ENCODE measurements at regions not wholly inside any gene's neighbourhood (a gene's known extent, or its start where the extent isn't known, plus 50 kb on each side); places are given as distances from the start of the nearest gene placed in this dataset.

GRCh38 chr15:39230205-39230907 is 350.5 kb upstream of the THBS1 start:
- Histone ChIP-seq H3F3A (ENCODE audit: insufficient read depth, low read length, poor library complexity, severe bottlenecking) (no peaks in the 10 kb centered on the region), H3K79me2 (replicated peaks; ENCODE audit: insufficient read depth, low read length) (no peaks in the 10 kb centered on the region), H3K4me2 (ENCODE audit: low read length) (no peak overlapping the region), H3K9ac (ENCODE audit: low read length) (no peak overlapping the region), H2AFZ (ENCODE audit: low read depth, low read length) (no peak overlapping the region), H3K27ac (ENCODE audit: low read length) (no peak overlapping the region), H3K4me3 (ENCODE audit: low read length) (no peak overlapping the region), H3K36me3 (ENCODE audit: insufficient read depth, low read length) (no peaks in the 10 kb centered on the region), H3K9me3 (ENCODE audit: low read length) (no peaks in the 10 kb centered on the region), H4K20me1 (ENCODE audit: insufficient read depth) (no peaks in the 10 kb centered on the region), H3K27me3 (ENCODE audit: insufficient read depth, low read depth, low read length) (no peaks in the 10 kb centered on the region), H3K9me2 (ENCODE audit: insufficient read depth, low read length) (no peaks in the 10 kb centered on the region)
- TF ChIP-seq POLR2AphosphoS5 (IDR thresholded peaks at IDR 0.05) (no peak), REST (IDR thresholded peaks at IDR 0.05; ENCODE audit: borderline replicate concordance) (no peak), EP300 (conservative IDR thresholded peaks at IDR 0.05; ENCODE audit: poor library complexity, severe bottlenecking) (no peak), CTCF (IDR thresholded peaks at IDR 0.05; ENCODE audit: poor library complexity, severe bottlenecking) (no peak), MXI1 (conservative IDR thresholded peaks at IDR 0.05; ENCODE audit: poor library complexity, severe bottlenecking) (no peak), SMC3 (conservative IDR thresholded peaks at IDR 0.05; ENCODE audit: poor library complexity) (no peak), TAF1 (IDR thresholded peaks at IDR 0.05; ENCODE audit: low read depth) (no peak), RAD21 (conservative IDR thresholded peaks at IDR 0.05) (no peak), EZH2 (IDR thresholded peaks at IDR 0.05; ENCODE audit: borderline replicate concordance, insufficient read depth, low read length, poor library complexity, severe bottlenecking) (no peak)

- Histone ChIP-seq H3F3A (ENCODE audit: insufficient read depth, low read length, poor library complexity, severe bottlenecking) (no peaks in the 10 kb centered on the region), H3K9me3 (ENCODE audit: low read length) (no peaks in the 10 kb centered on the region), H3K79me2 (replicated peaks; ENCODE audit: insufficient read depth, low read length) (no peaks in the 10 kb centered on the region), H3K4me3 (ENCODE audit: low read length) (no peak overlapping the region), H3K27me3 (ENCODE audit: insufficient read depth, low read depth, low read length) (no peaks in the 10 kb centered on the region), H3K27ac (ENCODE audit: low read length) (no peak overlapping the region), H3K9me2 (ENCODE audit: insufficient read depth, low read length) (no peaks in the 10 kb centered on the region), H4K20me1 (ENCODE audit: insufficient read depth) (no peaks in the 10 kb centered on the region), H2AFZ (ENCODE audit: low read depth, low read length) (no peak overlapping the region), H3K9ac (ENCODE audit: low read length) (no peak overlapping the region), H3K36me3 (ENCODE audit: insufficient read depth, low read length) (no peaks in the 10 kb centered on the region), H3K4me2 (ENCODE audit: low read length) (no peak overlapping the region)
- TF ChIP-seq MXI1 (conservative IDR thresholded peaks at IDR 0.05; ENCODE audit: poor library complexity, severe bottlenecking) = no peak
- no peak for TF ChIP-seq REST (IDR thresholded peaks at IDR 0.05; ENCODE audit: borderline replicate concordance)
- no peak for TF ChIP-seq RAD21 (conservative IDR thresholded peaks at IDR 0.05)
These were observed 350.0 kb upstream of the THBS1 start for GRCh38 chr15:39230908-39231285.
